Stimulated activated CD8-positive, alpha-beta memory T cell treated with anti-CD3 and anti-CD28 coated beads, Interleukin-15, amount 100 ng/mL, for 48 hours (primary cell): ENCODE measurements at regions not wholly inside any gene's neighbourhood (a gene's known extent, or its start where the extent isn't known, plus 50 kb on each side); places are given as distances from the start of the nearest gene placed in this dataset.

Experiments
- DNase-seq, 2 donors: peaks; one replicate each; pipeline ENCODE4 v3.0.0-alpha.2; 2020; ENCODE audit warnings: low read depth in 2 of 2

DNA sequence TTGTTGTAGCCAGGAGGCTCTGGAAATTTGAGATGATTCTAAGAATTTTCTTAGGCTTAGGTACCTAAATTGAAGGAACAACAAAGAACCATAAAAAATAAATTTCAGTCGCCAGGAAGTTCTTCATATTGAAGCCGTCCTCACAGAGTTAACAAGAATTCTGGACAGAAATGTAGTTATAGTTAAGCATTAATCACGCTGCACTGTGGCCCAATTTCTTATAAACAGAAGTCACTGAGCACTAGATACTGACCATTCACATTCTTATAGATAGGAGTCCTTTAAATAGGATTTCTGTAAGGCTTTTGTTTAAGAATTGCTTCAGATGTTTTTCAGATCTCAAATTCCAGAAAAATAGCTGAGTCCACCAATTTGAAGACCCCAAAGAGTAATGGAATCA lies 256.2 kb upstream of the PITRM1 start:
- DNase-seq = no peak

DNA sequence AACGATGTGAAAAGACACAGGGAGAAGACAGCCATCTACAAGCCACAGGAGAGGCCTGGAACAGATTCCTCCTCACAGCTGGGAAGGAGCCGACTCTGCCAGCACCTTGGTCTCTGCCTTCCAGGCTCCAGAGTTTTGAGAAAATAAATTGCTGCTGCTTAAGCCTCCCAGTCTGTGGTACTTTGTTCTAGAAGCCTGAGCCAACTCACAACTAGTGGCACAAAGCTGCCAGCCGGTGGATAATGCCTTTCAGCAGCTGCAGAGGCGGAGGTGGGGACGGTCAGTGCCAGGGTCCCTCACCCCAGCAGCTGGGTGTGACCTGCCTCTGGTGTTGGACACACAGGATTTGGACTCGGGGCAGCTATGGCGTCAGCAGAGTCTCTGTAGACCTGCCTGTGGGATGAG lies 255.4 kb upstream of the PITRM1 start:
- no peak for DNase-seq

DNA sequence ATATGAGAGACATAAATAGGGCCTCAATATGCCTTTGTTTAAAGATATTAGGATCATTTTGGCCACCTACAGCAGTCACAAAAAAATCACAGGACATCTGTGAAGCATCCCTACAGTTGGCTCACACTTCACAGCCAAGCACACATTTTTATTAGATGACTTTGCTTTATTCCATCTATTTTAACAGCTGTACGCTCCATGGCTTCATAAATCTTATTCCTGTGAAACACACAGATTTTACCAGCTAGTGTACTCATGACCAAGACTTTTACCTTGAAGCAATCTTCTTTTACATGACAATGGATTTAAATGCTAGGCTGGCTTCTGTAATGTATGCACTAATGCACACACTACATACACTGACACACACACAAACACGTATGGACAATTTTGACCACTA lies 254.8 kb upstream of the PITRM1 start:
- DNase-seq = no peak

DNA sequence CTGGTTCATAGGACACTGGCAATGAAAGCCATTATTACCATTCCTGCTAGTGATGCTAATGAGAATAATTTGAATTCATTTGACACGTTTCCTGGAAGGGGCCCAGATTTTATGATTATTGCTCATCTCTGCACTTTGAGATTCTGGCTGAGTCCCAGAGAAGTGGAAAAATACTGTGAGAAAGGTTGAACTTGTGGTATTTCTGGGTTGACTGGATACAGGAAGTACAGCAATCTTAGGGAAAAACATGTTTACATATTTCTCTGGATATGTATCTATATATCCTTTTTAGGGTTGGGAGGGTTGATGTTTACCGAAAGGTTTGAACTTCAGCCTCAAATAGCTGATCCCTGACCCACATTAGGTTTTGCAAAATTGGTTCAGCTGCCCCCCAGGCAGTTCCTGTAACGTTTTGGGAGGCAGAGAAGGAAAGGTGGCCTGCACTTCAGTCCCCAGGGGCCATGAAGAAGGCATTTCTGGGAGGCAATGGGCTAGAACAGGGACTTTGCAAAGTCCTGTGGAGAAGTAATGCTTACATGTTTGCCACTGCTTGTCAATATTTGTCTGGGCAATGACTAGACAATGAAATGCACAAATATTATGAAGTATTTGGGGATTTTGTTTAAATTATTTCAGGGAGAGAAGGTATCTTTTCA lies 253.7 kb upstream of the PITRM1 start:
- DNase-seq = no peak

DNA sequence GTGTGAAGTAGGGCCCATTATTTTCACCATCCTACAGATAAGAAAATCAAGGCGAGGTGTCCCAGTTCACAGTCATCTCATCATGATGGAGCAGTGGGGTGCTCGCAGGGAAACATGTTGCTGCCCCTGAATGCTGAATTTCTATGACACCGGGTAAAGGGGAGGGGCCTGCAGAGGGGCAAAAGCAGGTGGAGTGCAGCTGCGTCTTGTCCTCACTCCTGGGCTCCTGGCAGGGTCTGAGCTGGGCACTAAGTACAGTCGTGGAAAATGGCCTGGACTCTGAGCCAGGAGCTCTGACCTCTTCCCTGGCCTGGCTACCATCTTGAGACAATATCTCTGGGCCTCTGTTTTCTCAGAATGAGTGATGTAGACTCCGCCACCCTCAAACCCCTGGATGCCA lies 253.1 kb upstream of the PITRM1 start:
- DNase-seq = no peak

DNA sequence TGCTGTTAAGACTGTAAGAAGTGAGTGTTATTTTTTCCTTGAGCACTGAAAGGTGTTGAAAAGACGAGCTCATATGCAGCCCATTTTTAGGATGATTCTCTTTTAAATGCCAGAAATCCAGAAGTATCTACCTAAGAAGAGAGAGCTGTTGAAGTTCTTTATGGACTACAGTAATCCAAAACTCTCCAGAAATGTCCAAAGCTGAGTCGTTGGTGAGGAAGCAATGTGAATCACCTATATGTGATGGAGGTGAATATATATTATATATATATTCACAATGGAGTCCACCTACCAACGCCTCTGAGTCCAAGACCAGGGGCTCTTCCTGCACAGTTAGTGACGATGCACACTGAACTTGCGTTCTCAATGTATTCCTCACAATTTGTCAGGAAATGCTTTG lies 252.7 kb upstream of the PITRM1 start:
- DNase-seq = no peak

DNA sequence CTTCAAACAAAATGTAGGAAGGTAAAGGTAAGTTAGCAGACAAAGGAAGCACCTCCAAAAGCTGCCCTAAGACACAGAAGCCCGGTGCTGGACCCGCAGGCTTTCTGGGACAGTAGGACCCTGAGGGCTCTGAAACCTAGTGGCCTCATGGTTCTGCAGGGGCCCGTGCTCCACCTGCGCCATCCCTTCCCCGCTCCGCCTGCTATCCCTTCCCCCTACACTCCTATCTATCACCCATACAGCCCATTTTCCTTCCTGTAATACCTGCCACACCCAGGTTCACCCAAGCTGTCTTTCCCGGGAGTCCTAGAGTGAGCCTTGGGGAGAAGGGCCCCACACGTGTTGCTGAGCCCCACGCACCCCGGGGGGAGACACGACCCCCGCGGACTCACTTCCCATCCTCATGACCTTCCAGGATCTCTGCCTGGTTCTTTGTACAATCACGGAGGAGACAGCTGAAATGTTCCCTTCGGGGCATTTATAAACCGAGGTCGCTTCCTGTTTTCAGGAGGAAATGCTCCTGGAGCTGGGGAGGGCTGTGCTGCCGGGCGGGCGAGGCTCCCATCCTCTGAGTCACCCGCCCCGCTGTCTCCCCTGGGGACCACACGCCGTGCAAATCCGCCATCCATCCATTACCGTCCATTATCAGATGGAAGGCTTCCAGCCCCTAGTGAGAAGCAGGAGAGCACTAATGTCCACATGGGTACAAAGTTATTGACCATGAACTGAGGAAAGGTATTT lies 251.7 kb upstream of the PITRM1 start:
- no peak for DNase-seq

DNA sequence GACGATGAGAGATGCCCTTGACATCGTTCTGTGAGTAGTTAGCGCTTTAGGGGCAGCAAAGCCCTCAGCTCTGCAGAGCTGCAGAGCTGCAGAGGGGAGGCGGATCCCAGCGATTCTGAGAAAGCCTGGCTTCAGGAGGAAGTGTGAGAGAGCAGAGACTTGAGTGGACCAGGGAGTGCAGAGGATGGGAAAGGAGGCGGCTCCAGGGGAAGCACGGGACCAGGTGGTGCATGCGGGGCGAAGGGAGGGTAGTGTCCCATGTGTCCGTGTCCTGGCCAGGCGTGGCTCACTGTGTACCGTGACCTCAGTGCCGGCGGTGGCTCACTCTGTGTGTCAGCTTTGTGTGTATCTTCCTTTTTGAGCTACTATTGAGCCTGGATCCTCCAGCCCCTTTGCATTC lies 250.8 kb upstream of the PITRM1 start:
- no peak for DNase-seq

DNA sequence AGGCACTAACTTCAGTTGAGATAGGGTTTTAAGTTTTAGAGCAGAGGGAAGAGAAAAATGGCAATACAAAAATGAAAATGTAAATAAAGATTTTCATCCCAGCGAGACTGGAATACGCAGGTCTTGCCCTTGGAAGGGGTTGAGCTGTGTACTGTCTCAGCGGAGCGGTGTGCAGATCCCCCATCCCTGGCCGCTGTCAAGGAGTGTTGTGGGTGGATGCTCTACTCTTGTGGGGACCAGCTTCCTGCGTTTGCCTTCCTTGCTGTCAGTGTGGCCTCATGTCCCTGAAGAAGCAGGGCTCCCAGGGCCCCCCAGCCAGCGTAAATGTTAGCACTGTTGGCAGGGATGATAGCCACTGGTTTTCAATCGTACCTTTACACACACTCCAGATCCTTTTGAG lies 249.7 kb upstream of the PITRM1 start:
- no peak for DNase-seq

DNA sequence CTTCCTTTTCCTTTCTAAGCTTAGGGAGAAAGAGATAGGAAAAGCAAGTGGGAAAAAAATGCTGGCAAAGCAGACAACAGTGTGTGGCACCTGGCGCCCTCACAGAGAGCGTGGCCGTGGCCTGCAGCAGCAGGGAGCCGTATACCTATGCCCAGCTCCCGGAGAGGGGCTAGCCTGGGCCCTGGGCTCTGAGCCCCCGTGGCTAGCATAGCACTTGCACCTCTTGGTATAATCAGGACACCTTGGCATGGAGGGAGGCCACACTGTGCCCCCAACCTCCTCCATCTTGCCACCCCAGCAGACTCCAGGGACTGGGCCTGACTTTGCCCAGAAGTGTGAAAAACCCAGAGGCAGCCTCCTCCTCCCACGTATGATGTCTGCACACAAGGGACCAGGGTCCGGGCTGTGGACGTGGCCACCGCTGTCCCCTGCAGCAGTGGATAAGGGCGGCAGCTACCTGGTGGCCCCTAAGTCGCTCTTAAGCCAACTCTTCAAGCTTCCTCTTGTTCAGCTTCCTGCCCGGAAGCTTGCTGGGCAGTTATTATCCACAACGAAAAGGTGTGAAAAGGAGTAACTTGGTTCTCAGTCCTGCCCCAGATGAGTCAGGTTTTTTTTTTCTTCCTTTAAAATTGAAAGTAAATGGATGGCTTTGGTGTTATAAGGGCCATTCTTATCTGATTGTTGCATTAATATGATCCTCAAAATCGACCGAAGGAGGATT lies 249.1 kb upstream of the PITRM1 start:
- no peak for DNase-seq

DNA sequence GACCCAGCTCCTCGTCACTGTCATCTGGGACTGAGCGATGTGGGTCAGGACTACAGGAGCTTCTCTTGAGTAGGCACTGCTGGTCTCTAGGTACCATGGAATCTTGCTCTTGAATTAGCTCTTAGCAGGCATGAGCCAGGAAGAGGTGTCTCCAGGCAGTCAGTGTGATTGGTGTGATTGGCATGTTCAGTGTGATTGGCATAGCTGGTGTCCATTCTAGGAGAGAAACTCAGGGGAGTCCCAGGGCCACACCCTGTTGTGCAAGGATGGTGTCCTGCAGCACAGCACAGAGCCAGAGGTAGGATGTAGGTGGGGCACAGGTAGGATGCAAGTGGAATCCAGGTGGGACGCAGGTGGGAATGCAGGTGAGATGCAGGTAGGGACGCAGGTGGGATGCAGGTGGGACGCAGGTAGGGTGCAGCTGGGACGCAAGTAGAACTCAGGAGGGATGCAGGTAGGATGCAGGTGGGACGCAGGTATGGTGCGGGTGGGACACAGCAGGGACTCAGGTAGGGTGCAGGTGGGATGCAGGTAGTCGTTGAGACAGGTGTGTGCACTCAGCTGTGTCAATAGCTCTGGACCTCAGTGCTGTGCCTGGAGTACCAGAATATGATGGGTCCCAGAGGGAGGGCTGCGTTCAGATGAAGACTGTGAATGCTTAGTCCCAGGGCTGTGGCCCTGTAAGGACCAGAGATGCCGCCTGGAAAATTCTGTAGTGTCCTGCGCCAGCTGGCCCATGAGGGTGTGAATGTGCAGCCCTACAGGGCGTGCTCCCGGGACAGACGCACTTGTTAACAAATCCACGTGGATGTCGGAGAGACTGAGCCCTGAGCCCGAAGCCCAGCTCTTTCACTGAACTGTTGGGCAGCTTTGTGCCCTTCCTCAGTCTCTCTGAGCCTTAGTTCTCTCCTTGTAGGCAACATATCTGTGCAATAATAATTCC lies 248.2 kb upstream of the PITRM1 start:
- DNase-seq = no peak

DNA sequence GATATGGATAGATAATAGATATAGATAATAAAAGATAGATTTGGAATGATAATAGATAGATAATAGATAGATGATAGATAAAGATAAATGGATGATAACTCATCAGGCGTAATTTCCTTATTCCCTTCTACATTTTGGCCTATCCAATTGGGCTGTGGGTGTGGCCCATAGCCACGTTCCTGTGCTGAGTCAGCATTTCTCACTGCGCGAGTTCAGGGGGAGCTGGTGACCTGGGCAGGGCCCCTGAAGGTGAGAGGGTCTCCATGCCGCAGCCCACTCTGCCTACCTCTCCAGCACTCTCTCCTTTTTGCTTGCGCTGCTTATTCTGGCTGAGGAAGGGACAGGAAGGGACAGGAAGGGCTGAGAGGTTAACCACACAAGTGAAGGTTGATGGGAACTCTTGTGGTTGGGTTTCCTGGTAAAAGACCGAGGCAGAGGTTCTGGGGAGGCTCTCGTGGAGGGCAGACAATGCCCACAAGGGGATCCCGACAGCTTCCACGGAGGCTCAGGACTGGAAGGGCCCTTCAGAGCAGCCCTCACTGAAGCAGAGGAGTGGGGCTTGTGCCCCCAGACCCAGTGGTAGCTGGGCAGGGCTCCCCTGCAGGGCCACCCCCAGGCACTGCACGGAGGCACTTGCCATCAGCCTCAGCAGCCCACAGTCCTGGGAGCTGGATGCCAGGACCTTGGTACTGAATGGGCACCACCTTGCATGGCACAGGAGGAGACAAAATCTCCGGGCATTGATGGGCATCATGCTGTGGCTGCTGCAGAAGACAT lies 247.3 kb upstream of the PITRM1 start:
- DNase-seq = no peak

DNA sequence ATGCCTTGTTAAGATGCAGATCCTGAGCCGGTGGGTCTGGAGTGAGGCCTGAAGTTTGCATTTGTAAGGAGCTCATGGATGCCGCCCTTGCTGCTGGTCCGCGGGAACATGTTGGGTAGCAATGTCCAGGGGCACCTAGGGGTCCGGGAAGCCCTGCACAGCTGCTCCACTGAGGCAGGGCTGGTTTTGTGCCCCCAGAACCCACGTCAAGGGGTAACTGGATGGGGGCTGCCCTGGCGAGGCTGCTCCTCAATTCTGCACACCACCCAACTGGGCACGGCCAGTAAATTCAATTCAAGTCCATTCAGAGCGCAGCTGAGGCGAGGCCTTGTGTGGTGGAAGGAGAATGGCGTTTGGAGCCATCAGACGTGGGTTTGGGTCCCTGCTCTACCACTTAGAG lies 246.3 kb upstream of the PITRM1 start:
- DNase-seq = no peak

DNA sequence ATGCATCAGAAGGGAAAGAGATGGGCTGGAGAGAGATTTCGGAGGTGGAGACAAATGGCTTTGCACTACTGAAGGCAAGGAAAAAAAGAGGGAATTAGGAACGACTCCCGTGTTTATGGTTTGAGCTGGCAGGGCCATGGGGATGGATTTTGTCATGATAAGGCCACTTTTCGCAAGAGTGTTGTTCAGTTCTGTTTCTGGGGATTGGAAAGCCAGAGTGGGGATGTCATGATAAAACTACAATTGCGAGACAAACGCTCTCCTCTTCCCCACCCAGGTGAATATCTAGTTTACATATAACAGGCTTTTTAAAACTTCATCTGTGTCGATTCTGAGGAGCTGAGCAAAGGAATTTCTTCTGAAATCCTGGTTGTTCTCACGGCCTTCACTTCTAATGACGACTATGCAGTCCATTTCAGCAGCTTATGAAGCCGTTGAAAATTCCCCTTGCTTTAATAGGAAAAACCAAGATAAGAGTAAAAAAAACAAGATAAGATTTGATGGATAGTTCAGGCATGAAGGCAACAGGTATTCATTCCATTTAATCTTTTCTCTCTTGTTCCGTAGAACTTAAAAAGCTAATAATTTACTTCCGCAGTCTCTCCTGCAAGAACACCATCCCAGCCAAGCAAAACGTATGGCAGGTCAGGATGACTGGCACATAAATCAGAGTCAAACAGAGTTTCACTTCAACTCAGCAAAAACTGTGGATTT lies 245.6 kb upstream of the PITRM1 start:
- DNase-seq = no peak

DNA sequence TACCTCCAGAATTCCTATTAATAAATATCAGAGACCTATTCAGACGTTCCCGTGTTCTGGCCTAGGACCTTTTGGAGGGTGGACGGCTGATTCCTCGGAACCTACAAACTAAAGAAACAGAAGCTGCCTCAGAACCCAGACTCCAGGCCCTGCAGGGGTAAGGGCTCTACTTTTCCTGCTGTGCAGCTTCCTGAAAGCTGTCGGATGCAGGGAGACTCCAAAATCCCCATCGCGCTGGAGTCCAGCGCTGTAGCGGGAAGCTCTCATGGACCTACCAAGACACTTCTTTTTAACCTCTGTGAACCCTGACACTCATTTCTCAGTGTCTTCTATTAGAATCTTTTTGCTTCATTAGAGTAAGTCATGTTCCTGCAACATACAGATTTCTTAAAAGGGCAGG lies 244.5 kb upstream of the PITRM1 start:
- no peak for DNase-seq

DNA sequence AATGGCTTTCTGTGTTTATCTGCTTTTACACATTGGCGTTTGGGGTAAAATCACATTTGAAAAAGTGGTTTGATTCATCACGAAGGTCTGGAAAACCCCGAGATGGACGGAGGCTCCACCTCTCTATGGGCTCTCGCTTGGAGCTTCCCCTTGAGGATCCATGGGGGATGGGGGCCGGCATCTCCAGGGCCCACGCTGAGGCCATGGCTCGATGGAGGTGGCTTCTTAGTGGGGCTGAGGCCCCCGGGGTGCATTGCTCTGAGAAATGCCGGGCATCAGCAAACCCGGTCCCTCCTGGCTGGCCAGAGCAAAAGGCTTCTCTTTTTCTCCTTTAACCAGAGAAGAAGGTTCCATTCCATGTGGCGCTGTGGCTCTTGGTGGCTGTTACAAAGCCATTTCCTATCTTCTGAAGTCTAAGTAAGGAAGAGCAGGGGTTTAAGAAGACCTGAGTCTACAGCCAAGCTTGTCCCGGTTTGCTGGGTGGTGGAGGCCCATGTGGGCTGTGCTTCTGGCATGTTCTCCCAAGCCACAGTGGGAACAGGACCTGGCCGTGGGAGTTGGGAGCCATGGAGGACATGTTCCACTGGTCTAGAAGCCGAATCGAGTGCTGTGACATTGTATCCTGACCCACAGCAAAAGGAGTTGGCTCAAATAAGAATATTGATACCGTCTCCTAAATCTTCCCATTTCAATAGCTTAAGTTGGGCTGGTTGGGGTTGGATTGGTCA lies 243.5 kb upstream of the PITRM1 start:
- DNase-seq = no peak

DNA sequence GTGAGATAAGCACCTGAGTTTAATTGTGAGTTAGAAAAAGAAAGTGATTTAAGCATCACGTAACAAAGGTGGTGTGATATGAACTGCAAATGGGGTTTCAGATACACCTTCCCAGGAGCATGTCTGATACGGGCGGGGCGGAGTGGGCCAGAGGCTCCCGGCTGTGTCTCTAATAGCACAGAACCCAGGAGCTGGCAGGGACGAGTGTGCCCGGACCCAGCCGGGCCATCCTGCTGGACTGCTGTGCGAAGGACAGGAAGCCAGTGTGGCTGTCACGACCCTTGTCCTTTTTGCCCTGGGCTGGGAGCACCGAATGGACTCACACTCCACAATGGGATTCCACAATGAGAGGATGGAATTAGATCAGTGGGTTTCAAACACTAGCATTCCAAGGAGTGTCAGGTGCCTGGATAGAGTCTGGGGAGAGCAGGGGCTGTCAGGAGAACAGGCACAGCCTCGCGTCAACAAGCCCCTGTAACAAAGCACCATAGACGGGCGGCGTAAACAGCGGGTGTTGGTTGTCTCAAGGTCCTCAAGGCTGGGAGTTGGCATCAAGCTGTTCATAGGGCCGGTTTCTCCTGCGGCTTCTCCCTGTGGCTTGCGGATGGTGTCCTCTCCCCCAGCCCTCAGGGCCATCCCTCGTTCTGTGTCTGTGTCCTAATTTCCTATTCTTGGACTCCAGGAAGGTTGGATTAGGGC lies 242.6 kb upstream of the PITRM1 start:
- DNase-seq = no peak

DNA sequence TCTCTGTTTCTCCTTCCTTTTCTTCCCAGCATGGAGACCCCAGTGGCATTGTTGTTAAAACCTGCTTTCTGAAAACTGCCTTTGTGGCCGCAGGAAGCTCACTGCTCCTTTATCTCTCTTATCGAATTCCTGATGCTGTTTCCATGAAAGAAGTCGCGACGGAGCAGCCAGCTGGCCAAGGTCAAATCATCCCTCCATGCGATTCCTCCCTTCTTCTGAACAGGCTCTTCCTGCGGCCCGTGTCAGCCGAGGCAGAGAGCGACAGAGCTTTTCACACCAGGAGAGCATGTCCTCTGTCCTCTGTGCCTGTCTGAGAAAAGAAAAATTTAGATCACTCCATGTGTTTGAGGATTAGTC lies 242.1 kb upstream of the PITRM1 start:
- no peak for DNase-seq

DNA sequence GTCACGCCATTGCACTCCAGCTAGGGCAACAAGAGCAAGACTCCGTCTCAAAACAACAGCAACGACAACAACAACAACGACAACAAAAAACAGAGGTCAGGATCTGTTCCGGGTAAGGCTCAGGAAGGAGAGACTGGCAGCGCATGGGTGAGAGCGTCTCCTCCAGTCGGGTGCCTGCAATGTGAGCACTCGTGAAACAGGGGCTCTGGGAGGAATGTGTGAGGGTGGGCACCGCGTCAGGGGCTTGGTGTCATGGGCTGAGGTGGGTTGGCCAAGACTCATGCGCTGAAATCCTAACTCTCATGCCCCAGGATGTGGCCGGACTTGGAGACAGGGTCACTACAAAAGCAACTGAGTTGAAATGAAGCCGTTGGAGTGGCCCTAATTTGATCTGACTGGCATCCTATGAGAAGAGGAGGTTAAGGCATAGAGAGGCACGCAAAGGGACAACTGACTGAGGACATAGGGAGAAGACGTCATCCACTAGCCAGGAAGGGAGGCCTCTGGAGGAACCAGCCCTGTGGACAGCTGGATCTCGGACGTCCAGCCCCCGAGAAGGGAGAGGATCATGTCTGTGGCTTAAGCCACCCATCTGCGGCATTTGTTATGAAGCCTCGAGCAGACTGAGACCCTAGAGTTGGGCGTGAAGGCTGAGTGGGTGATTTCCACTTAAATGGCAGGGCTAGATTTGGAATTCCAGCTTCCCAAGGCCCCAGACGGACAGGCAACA lies 241.5 kb upstream of the PITRM1 start:
- no peak for DNase-seq
